ENCODE measurements at regions not wholly inside any gene's neighbourhood (a gene's known extent, or its start where the extent isn't known, plus 50 kb on each side); places are given as distances from the start of the nearest gene placed in this dataset.

DNA sequence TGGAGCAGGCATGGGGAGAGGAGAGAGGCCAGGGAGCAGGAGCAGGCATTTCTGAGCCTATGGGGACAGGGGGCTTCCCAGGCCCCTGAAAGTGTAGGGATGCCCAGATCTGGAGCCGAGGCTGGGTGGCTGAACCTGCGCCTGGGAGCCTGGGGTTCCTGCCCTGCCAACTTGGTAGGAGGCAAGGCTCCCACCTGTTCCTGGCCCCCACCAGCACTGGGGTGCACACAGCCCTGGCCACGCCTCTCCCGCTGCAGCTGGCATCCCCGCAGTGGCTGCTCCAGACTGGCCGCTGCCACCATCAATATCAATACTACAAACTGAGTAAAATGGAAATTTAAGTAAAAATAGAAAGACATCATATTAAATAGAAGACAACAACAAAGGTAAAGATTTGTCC, 684.9 kb upstream of the MAP3K7 start:
- Histone ChIP-seq H3K36me3 (no peaks in the 10 kb centered on the region), H3K27ac (no peak overlapping the region), H3K4me3 (no peak overlapping the region), H3K9me3 (no peaks in the 10 kb centered on the region), H3K4me1 (ENCODE audit: control insufficient read depth in 1 of 2, low read depth in 2 of 2) (no peaks in the 10 kb centered on the region), H3K27me3 (replicated peaks; ENCODE audit: insufficient read depth) (no peaks in the 10 kb centered on the region)
- ATAC-seq (ENCODE audit: insufficient number of reproducible peaks, low FRiP score, low read depth) (no peak), DNase-seq (ENCODE audit: low spot score) (no peak)
- TF ChIP-seq, protein P1, sequence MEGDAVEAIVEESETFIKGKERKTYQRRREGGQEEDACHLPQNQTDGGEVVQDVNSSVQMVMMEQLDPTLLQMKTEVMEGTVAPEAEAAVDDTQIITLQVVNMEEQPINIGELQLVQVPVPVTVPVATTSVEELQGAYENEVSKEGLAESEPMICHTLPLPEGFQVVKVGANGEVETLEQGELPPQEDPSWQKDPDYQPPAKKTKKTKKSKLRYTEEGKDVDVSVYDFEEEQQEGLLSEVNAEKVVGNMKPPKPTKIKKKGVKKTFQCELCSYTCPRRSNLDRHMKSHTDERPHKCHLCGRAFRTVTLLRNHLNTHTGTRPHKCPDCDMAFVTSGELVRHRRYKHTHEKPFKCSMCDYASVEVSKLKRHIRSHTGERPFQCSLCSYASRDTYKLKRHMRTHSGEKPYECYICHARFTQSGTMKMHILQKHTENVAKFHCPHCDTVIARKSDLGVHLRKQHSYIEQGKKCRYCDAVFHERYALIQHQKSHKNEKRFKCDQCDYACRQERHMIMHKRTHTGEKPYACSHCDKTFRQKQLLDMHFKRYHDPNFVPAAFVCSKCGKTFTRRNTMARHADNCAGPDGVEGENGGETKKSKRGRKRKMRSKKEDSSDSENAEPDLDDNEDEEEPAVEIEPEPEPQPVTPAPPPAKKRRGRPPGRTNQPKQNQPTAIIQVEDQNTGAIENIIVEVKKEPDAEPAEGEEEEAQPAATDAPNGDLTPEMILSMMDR (IDR thresholded peaks at IDR 0.05), result no peak

DNA sequence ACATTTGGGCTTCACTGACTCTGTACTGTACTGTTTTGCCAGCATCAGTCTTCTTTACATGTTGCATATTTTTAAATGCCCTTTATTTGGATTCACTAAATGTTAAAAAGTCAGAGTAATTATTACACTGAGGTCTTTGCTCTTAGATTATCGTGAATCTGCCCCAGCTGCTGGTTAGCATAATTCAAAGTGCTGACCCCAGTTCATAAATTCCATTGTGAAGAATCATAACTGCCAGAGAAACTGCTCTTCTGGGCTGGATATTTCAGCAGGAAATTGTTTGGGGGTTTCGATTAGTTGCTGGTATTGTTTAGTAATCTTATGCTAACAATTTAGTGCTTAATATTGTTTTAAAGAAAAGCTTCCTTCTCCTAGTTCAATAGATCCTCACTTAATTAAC, 682.1 kb upstream of the MAP3K7 start:
- Histone ChIP-seq H3K36me3 (no peaks in the 10 kb centered on the region), H3K4me1 (ENCODE audit: control insufficient read depth in 1 of 2, low read depth in 2 of 2) (no peaks in the 10 kb centered on the region), H3K4me3 (no peak overlapping the region), H3K9me3 (no peaks in the 10 kb centered on the region), H3K27me3 (replicated peaks; ENCODE audit: insufficient read depth) (no peaks in the 10 kb centered on the region), H3K27ac (no peak overlapping the region)
- DNase-seq (ENCODE audit: low spot score) (no peak), ATAC-seq (ENCODE audit: insufficient number of reproducible peaks, low FRiP score, low read depth) (no peak)
- TF ChIP-seq, protein P1 (IDR thresholded peaks at IDR 0.05), result no peak

DNA sequence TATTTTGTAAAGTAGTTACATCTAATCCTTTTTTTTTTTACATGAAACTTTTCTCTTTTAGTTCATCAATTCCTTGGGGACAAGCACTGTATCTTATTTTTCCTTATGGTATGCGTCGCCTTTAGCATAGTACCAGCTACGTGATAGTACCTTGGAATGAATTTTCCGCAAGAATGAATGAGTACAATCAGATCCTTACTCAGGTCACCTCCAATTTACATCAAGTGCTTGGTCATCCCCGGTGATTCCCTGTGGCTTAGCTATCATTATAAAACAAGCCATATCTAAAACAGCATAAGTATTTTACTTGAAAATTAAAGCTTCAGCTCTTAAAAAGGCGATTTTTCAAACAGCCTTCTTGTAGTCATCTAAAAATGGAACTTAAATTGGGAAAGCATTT, 680.4 kb upstream of the MAP3K7 start:
- ATAC-seq (ENCODE audit: insufficient number of reproducible peaks, low FRiP score, low read depth) (no peak), DNase-seq (ENCODE audit: low spot score) (no peak)
- no peak overlapping the region for H3K4me3 ChIP-seq
- TF ChIP-seq, protein P1 (IDR thresholded peaks at IDR 0.05), result no peak
- no peaks in the 10 kb centered on the region for H3K9me3 ChIP-seq
- no peaks in the 10 kb centered on the region for H3K36me3 ChIP-seq
- H3K27ac ChIP-seq, result no peak overlapping the region
- no peaks in the 10 kb centered on the region for H3K27me3 ChIP-seq (replicated peaks; ENCODE audit: insufficient read depth)
- H3K4me1 ChIP-seq (ENCODE audit: control insufficient read depth in 1 of 2, low read depth in 2 of 2), result no peaks in the 10 kb centered on the region

DNA sequence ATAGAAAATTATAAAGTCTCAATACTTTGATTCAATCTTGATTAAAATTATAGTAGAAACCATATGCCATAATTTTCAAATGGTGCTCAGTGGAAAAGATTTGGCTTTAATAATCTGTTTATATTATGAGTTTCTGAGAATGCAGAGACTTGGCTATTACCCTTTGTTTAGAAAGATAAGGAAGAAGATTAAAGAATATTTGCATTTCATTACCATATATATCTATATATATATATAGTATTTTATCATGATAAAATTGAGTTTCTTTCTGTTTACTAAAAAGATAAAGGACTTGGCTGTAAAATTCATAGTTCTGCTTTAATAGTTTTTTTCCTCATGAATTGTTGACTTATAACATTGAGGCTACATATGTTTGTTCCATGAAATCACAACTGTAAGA, 679.3 kb upstream of the MAP3K7 start:
- Histone ChIP-seq H3K36me3 (no peaks in the 10 kb centered on the region), H3K4me3 (no peak overlapping the region), H3K27ac (no peak overlapping the region), H3K27me3 (replicated peaks; ENCODE audit: insufficient read depth) (no peaks in the 10 kb centered on the region), H3K9me3 (no peaks in the 10 kb centered on the region), H3K4me1 (ENCODE audit: control insufficient read depth in 1 of 2, low read depth in 2 of 2) (no peaks in the 10 kb centered on the region)
- DNase-seq (ENCODE audit: low spot score) (no peak), ATAC-seq (ENCODE audit: insufficient number of reproducible peaks, low FRiP score, low read depth) (no peak)
- TF ChIP-seq, protein P1 (IDR thresholded peaks at IDR 0.05), result no peak

DNA sequence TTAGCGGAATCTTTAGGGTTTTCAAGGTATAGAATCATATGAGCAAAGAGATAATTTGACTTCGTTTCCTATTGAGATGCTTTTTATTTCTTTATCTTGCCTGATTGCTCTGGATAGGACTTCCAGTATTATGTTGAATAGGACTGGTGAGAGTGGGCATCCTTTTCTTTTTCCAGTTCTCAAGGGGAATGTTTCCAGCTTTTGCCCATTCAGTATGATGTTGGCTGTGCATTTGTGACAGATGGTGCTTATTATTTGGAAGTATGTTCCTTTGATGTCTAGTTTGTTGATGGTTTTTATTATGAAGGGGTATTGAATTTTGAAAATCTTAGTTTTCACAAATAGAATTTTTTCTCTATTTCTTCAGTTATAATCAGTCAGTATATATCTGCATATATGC, 656.6 kb upstream of the MAP3K7 start:
- DNase-seq (ENCODE audit: low spot score) (no peak), ATAC-seq (ENCODE audit: insufficient number of reproducible peaks, low FRiP score, low read depth) (no peak)
- Histone ChIP-seq H3K27me3 (replicated peaks; ENCODE audit: insufficient read depth) (no peaks in the 10 kb centered on the region), H3K4me3 (no peak overlapping the region), H3K4me1 (ENCODE audit: control insufficient read depth in 1 of 2, low read depth in 2 of 2) (no peaks in the 10 kb centered on the region), H3K27ac (no peak overlapping the region), H3K9me3 (no peaks in the 10 kb centered on the region), H3K36me3 (no peaks in the 10 kb centered on the region)
- TF ChIP-seq, protein P1 (IDR thresholded peaks at IDR 0.05), result no peak

Data from thoracic aorta (tissue), 2 donors.